DMS 273 (cell line): ENCODE measurements at regions not wholly inside any gene's neighbourhood (a gene's known extent, or its start where the extent isn't known, plus 50 kb on each side); places are given as distances from the start of the nearest gene placed in this dataset.

ENCODE experiments used
- DNase-seq: peaks from one replicate; lab custom pipeline; 2025; ENCODE audit not compliant: unreplicated experiment; lab: John Stamatoyannopoulos, UW

GRCh38 chr4:62487016-62487415, 1286.9 kb downstream of the ADGRL3 start:
- no peak for DNase-seq

- DNase-seq = no peak
Observed at GRCh38 chr4:62484357-62484756, 1284.2 kb downstream of the ADGRL3 start.

- no peak for DNase-seq
Observed at GRCh38 chr4:62482355-62482754, 1282.2 kb downstream of the ADGRL3 start.

- DNase-seq = no peak
Observed at GRCh38 chr4:62475596-62475995, 1275.5 kb downstream of the ADGRL3 start.

- DNase-seq = no peak
Observed at GRCh38 chr4:62474802-62475201, 1274.7 kb downstream of the ADGRL3 start.

- DNase-seq = no peak
Observed at GRCh38 chr4:62471021-62471420, 1270.9 kb downstream of the ADGRL3 start.

GRCh38 chr4:62470421-62470983, 1270.4 kb downstream of the ADGRL3 start:
- no peak for DNase-seq

GRCh38 chr4:62470020-62470419, 1269.9 kb downstream of the ADGRL3 start:
- DNase-seq = no peak

GRCh38 chr4:62461961-62462360, 1261.8 kb downstream of the ADGRL3 start:
- DNase-seq = no peak

- no peak for DNase-seq
Observed at GRCh38 chr4:62460329-62460728, 1260.2 kb downstream of the ADGRL3 start.

- no peak for DNase-seq
Observed at GRCh38 chr4:62457356-62457755, 1257.2 kb downstream of the ADGRL3 start.

- DNase-seq = no peak
Observed at GRCh38 chr4:62455871-62456270, 1255.7 kb downstream of the ADGRL3 start.

GRCh38 chr4:62454535-62454934, 1254.4 kb downstream of the ADGRL3 start:
- DNase-seq = no peak

GRCh38 chr4:62450740-62451139, 1250.6 kb downstream of the ADGRL3 start:
- no peak for DNase-seq

- no peak for DNase-seq
Observed at GRCh38 chr4:62449538-62449937, 1249.4 kb downstream of the ADGRL3 start.

GRCh38 chr4:62448911-62449310, 1248.8 kb downstream of the ADGRL3 start:
- DNase-seq = no peak

GRCh38 chr4:62439051-62439450, 1238.9 kb downstream of the ADGRL3 start:
- no peak for DNase-seq

GRCh38 chr4:62434921-62435320, 1234.8 kb downstream of the ADGRL3 start:
- DNase-seq = no peak

GRCh38 chr4:62431513-62432231, 1231.5 kb downstream of the ADGRL3 start:
- peak; percentile 12 for DNase-seq

GRCh38 chr4:62429297-62429696, 1229.2 kb downstream of the ADGRL3 start:
- DNase-seq = no peak

- DNase-seq = no peak
Observed at GRCh38 chr4:62415256-62415655, 1215.1 kb downstream of the ADGRL3 start.

GRCh38 chr4:62414563-62414962, 1214.4 kb downstream of the ADGRL3 start:
- no peak for DNase-seq
